HepG2 (cell line): ENCODE measurements at regions not wholly inside any gene's neighbourhood (a gene's known extent, or its start where the extent isn't known, plus 50 kb on each side); places are given as distances from the start of the nearest gene placed in this dataset.
"Not testable (repeated sequence)": the region's sequence is repeated elsewhere in the genome, so short reads cannot be mapped to it uniquely, and the experiment has no call there.

Experiments
- EZH2 ChIP-seq: conservative IDR thresholded peaks from 2 replicates; pipeline ENCODE4 v1.6.1; 2012; ENCODE audit warnings: mild to moderate bottlenecking, low read depth, low read length, moderate library complexity
- MXI1 ChIP-seq: IDR thresholded peaks from 3 replicates; pipeline ENCODE4 v1.6.1; 2012; ENCODE audit warnings: low read depth, low read length, inconsistent platforms, borderline replicate concordance

DNA sequence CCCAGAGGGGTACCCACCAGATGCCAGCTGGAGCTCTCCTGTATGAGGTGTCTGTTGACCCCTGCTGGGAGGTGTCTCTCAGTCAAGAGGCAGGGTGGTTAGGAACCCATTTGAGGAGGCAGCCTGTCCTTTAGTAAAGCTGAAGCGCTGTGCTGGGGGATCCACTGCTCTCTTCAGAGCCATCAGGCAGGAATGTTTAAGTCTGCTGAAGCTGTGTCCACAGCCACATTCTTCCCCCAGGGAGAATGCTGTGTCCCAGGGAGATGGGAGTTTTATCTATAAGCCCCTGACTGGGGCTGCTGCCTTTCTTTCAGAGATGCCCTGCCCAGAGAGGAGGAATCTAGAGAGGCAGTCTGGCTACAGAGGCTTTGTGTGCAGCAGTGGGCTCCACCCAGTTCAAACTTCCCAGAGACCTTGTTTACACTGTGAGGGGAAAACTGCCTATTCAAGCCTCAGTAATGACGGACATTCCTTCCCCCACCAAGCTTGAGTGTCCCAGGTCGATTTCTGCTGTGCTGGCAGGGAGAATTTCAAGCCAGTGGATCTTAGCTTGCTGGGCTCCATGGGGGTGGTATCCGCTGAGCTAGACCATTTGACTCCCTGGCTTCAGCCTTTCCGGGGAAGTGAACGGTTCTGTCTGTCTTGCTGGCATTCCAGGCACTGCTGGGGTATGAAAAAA is 133.8 kb downstream of the LEPR start:
- TF ChIP-seq EZH2, MXI1: not testable (repeated sequence)
